AG04450 (cell line): ENCODE measurements at regions not wholly inside any gene's neighbourhood (a gene's known extent, or its start where the extent isn't known, plus 50 kb on each side); places are given as distances from the start of the nearest gene placed in this dataset.

ENCODE experiments used
- CTCF ChIA-PET: fragments of 300-600, 350-600 bp; formaldehyde crosslinking; extraction: SDS; loops from one replicate; lab custom pipeline; 2022; ENCODE audit warnings: antibody characterized with exemption, inconsistent platforms; lab: Charles Lee
- POLR2A ChIA-PET: fragments of 350-600 bp; formaldehyde crosslinking; extraction: SDS; loops from one replicate; lab custom pipeline; 2021; ENCODE audit warnings: antibody characterized with exemption, inconsistent platforms; lab: Yijun Ruan, JAX
- DNase-seq: peaks from one replicate; pipeline ENCODE4 v3.0.0-alpha.2; 2011; ENCODE audit warnings: low read depth, low spot score
- H3K27ac ChIP-seq: one replicate; pipeline ENCODE4 v1.5.1; 2012; ENCODE audit warnings: low read depth, low read length, control low read depth
- H3K27me3 ChIP-seq: one replicate; pipeline ENCODE4 v1.6.0; 2012; ENCODE audit warnings: low read length; ENCODE audit not compliant: control insufficient read depth, insufficient read depth
- H3K4me3 ChIP-seq: 2 replicates; pipeline ENCODE4 v1.5.1; 2011; ENCODE audit warnings: mild to moderate bottlenecking, low read depth, low read length, control low read depth
- H3K9me3 ChIP-seq: 2 replicates; pipeline ENCODE4 v1.5.1; 2012; ENCODE audit warnings: low read length; ENCODE audit not compliant: control insufficient read depth, insufficient read depth
- TF ChIP-seq, protein P1 (sequence below): IDR thresholded peaks from 2 replicates; pipeline ENCODE4 v1.5.1; 2011; ENCODE audit warnings: low read depth, low read length, control low read depth, inconsistent platforms

DNA sequence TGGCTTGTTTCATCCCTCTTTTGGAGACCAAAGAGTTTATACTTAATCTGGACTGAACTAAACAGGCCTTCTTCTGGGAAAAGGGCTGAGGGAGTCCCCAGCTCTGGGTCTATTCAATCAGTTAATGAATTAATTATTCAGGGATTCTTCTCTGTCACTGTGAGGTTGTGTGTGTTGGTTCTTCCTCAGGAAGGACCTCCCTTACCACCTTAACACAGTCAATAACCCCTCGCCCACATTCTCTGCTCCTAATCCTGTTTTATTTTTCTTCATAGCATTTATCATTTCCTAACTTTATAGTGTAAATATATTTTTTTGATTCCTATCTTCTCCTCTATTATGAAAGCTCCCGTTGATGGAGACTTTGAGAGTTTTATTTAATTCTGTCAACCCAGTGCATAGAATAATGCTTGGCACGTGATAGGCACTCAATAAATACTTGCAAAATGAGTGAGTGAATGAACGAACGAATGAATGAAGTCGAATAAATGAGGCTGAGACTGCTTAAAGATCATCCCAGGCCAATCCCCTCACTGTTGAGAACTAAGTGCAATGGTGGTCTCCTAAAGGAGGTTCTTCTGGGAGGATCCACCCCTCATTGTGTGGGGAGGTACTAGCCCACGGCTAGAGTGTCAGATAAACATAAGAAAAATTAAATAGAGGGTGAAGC is 179.6 kb upstream of the JARID2 start:
- no peaks in the 10 kb centered on the region for H3K9me3 ChIP-seq
- no peaks in the 10 kb centered on the region for H3K27me3 ChIP-seq
- POLR2A ChIA-PET: interaction anchor here (0.6 to 1.8 kb wide), 10 partner anchors 36 to 855 kb away, joined by 3 to 9 read pairs (median 3); no protein-coding TSS in a partner anchor
- peak overlapping the region; percentile 84 for H3K27ac ChIP-seq
- H3K4me3 ChIP-seq: no peak overlapping the region
- DNase-seq: no peak
- TF ChIP-seq, protein P1, sequence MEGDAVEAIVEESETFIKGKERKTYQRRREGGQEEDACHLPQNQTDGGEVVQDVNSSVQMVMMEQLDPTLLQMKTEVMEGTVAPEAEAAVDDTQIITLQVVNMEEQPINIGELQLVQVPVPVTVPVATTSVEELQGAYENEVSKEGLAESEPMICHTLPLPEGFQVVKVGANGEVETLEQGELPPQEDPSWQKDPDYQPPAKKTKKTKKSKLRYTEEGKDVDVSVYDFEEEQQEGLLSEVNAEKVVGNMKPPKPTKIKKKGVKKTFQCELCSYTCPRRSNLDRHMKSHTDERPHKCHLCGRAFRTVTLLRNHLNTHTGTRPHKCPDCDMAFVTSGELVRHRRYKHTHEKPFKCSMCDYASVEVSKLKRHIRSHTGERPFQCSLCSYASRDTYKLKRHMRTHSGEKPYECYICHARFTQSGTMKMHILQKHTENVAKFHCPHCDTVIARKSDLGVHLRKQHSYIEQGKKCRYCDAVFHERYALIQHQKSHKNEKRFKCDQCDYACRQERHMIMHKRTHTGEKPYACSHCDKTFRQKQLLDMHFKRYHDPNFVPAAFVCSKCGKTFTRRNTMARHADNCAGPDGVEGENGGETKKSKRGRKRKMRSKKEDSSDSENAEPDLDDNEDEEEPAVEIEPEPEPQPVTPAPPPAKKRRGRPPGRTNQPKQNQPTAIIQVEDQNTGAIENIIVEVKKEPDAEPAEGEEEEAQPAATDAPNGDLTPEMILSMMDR: no peak
- CTCF ChIA-PET: interaction anchor here (0.6 kb wide), 2 partner anchors 379 to 1296 kb away, joined by 3 to 5 read pairs; no protein-coding TSS in a partner anchor

DNA sequence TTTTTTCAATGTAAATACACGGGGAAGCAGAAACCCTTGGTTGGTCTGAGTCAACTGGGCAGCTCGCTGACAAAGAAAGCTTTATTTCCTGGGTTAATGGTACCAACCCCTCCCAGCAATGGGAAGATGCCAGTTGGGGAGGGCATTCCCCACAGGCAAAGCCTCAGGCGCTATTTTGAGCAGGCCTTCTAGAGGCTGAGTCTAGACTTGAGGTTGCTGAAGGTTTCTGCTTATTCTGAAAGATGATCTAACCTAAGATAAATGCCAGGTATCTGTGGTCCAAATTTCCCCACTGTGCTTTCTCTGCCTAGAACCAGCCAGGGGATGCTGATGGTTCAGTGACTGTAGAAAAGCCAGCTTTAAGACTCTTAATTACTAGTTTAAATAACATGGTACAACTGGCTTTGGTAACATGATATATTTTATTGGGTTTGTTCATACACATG is 172.5 kb upstream of the JARID2 start:
- POLR2A ChIA-PET: no interaction called here
- no peak overlapping the region for H3K4me3 ChIP-seq
- CTCF ChIA-PET: no interaction called here
- TF ChIP-seq, protein P1: no peak
- no peak for DNase-seq
- no peak overlapping the region for H3K27ac ChIP-seq
- no peaks in the 10 kb centered on the region for H3K27me3 ChIP-seq
- no peaks in the 10 kb centered on the region; the same call in 1 of the 2 replicates for H3K9me3 ChIP-seq

DNA sequence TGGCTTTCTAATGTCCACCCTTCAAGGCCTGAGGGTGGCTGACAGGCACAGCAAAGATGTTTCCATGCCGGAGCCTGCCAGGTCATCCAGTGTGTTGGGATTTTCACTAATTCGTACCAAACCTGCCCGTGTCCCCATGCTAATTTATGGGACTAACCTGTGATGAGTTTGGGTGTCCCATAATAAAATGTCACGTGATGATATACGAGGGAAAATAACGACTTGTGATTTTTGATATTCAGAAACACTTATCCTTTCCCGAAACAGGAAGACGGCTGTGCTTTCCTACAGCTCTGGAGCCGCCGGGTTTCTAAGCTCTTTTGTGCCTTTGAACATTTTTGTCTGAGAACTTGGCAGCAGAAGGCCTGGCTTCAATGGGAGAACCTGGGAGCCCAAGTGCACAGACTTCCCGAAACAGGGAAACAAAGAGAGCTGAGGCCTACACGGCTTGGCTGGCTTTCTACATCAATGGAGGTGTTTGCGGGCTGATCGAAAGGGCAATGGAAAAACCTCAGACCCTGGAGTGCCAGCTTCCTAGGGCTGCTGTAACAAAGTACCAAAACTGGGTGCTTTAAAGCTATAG is 171.9 kb upstream of the JARID2 start:
- Histone ChIP-seq H3K27me3 (no peaks in the 10 kb centered on the region), H3K4me3 (no peak overlapping the region), H3K27ac (no peak overlapping the region), H3K9me3 (no peaks in the 10 kb centered on the region; the same call in 1 of the 2 replicates)
- no peak for DNase-seq
- CTCF ChIA-PET: no interaction called here
- TF ChIP-seq, protein P1: no peak
- POLR2A ChIA-PET: no interaction called here

DNA sequence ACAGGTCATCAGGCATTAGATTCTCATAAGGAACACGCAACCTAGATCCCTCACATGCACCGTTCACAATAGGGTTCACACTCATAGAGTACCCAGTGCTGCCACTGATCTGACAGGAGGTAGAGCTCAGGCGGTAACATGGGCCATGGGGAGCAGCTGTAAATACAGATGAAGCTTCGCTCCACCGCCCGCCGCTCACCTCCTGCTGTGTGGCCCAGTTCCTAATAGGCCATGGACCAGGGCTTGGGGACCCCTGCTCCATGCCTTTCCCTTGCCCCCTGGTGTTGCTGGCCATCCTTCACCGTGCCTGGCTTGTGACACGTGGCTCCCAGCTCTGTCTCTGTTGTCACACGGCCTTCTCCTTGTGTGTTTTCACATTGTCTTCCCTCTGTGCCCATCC is 171.1 kb upstream of the JARID2 start:
- no peak overlapping the region for H3K27ac ChIP-seq
- ChIA-PET CTCF (interaction anchor here (0.6 to 0.8 kb wide), 2 partner anchors 24 to 436 kb away, joined by 3 to 5 read pairs; no protein-coding TSS in a partner anchor), POLR2A (no interaction called here)
- H3K9me3 ChIP-seq: no peaks in the 10 kb centered on the region; the same call in 1 of the 2 replicates
- TF ChIP-seq, protein P1: no peak
- DNase-seq: no peak
- no peak overlapping the region for H3K4me3 ChIP-seq
- H3K27me3 ChIP-seq: no peaks in the 10 kb centered on the region

DNA sequence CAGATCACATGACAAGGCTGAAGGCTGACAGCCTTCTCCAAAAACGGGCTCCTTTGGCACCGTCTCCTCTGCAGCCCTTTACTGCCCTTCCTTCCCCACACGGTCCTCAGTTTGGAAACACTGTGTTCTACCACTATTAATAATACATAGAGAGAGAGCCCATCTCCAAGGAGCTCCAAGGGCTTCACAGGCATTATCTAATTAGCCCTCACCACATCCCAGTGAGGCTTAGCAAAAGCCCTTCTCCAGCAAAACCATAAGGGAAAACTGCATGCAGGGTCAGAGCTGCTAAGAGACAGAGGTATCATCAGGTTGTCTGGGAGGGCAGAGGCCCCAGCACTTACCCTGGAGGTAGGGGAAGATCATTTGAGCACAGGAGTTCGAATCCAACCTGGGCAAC is 169.3 kb upstream of the JARID2 start:
- no peaks in the 10 kb centered on the region; the same call in 1 of the 2 replicates for H3K9me3 ChIP-seq
- no peak overlapping the region for H3K4me3 ChIP-seq
- CTCF ChIA-PET: no interaction called here
- H3K27ac ChIP-seq: no peak overlapping the region
- TF ChIP-seq, protein P1: no peak
- POLR2A ChIA-PET: no interaction called here
- no peak for DNase-seq
- H3K27me3 ChIP-seq: no peaks in the 10 kb centered on the region
